ENCODE measurements at regions not wholly inside any gene's neighbourhood (a gene's known extent, or its start where the extent isn't known, plus 50 kb on each side); places are given as distances from the start of the nearest gene placed in this dataset.
"Not testable (repeated sequence)": the region's sequence is repeated elsewhere in the genome, so short reads cannot be mapped to it uniquely, and the experiment has no call there.

GRCh38 chr15:24385258-24385657 lies 290.3 kb upstream of the NPAP1 start:
- TF ChIP-seq CTCF (IDR thresholded peaks at IDR 0.05; ENCODE audit: low read depth, low read length); EZH2phosphoT487 (IDR thresholded peaks at IDR 0.05; ENCODE audit: low read depth): not testable (repeated sequence)
